ENCODE measurements at regions not wholly inside any gene's neighbourhood (a gene's known extent, or its start where the extent isn't known, plus 50 kb on each side); places are given as distances from the start of the nearest gene placed in this dataset.

GRCh38 chr18:6595666-6596065 is 133.8 kb upstream of the ARHGAP28 start:
- no peaks in the 10 kb centered on the region for H3K9me3 Mint-ChIP-seq (ENCODE audit: low read depth)
- H3K27me3 Mint-ChIP-seq (ENCODE audit: low read depth), result no peaks in the 10 kb centered on the region
- no peak for TF ChIP-seq CTCF (IDR thresholded peaks at IDR 0.05)
- no peak overlapping the region for H3K27ac Mint-ChIP-seq (ENCODE audit: unreplicated experiment)
- DNase-seq (ENCODE audit: low spot score), result no peak
- no peak overlapping the region for H3K4me3 Mint-ChIP-seq (ENCODE audit: unreplicated experiment)
- no peaks in the 10 kb centered on the region for H3K36me3 Mint-ChIP-seq (ENCODE audit: low read depth)
- peaks cover 42% of the 10 kb centered on the region for H3K4me1 Mint-ChIP-seq (ENCODE audit: low read depth)

- Mint-ChIP-seq H3K9me3 (ENCODE audit: low read depth) (no peaks in the 10 kb centered on the region), H3K27ac (ENCODE audit: unreplicated experiment) (no peak overlapping the region), H3K27me3 (ENCODE audit: low read depth) (no peaks in the 10 kb centered on the region), H3K4me3 (ENCODE audit: unreplicated experiment) (no peak overlapping the region), H3K4me1 (ENCODE audit: low read depth) (peaks cover 25% of the 10 kb centered on the region), H3K36me3 (ENCODE audit: low read depth) (no peaks in the 10 kb centered on the region)
- DNase-seq (ENCODE audit: low spot score), result no peak
- no peak for TF ChIP-seq CTCF (IDR thresholded peaks at IDR 0.05)
These were observed 130.9 kb upstream of the ARHGAP28 start for GRCh38 chr18:6598657-6599056.

GRCh38 chr18:6600667-6601167 is 128.8 kb upstream of the ARHGAP28 start:
- no peak overlapping the region for H3K27ac Mint-ChIP-seq (ENCODE audit: unreplicated experiment)
- H3K4me3 Mint-ChIP-seq (ENCODE audit: unreplicated experiment), result no peak overlapping the region
- peaks cover 18% of the 10 kb centered on the region for H3K4me1 Mint-ChIP-seq (ENCODE audit: low read depth)

GRCh38 chr18:6601241-6601640 is 128.3 kb upstream of the ARHGAP28 start:
- H3K27ac Mint-ChIP-seq (ENCODE audit: unreplicated experiment), result no peak overlapping the region
- peaks cover 18% of the 10 kb centered on the region for H3K4me1 Mint-ChIP-seq (ENCODE audit: low read depth)
- no peaks in the 10 kb centered on the region for H3K9me3 Mint-ChIP-seq (ENCODE audit: low read depth)
- no peak for TF ChIP-seq CTCF (IDR thresholded peaks at IDR 0.05)
- H3K27me3 Mint-ChIP-seq (ENCODE audit: low read depth), result no peaks in the 10 kb centered on the region
- H3K36me3 Mint-ChIP-seq (ENCODE audit: low read depth), result no peaks in the 10 kb centered on the region
- DNase-seq (ENCODE audit: low spot score), result no peak
- H3K4me3 Mint-ChIP-seq (ENCODE audit: unreplicated experiment), result no peak overlapping the region

More at GRCh38 chr18:6600667-6601167, 128.8 kb upstream of the ARHGAP28 start:
- no peak for DNase-seq (ENCODE audit: low spot score)
- H3K27me3 Mint-ChIP-seq (ENCODE audit: low read depth), result no peaks in the 10 kb centered on the region
- H3K9me3 Mint-ChIP-seq (ENCODE audit: low read depth), result no peaks in the 10 kb centered on the region
- H3K36me3 Mint-ChIP-seq (ENCODE audit: low read depth), result no peaks in the 10 kb centered on the region
- TF ChIP-seq CTCF (IDR thresholded peaks at IDR 0.05), result no peak

GRCh38 chr18:6602365-6602764 is 127.2 kb upstream of the ARHGAP28 start:
- Mint-ChIP-seq H3K27ac (ENCODE audit: unreplicated experiment) (no peak overlapping the region), H3K36me3 (ENCODE audit: low read depth) (no peaks in the 10 kb centered on the region), H3K27me3 (ENCODE audit: low read depth) (no peaks in the 10 kb centered on the region), H3K4me3 (ENCODE audit: unreplicated experiment) (no peak overlapping the region), H3K4me1 (ENCODE audit: low read depth) (peaks cover 28% of the 10 kb centered on the region), H3K9me3 (ENCODE audit: low read depth) (no peaks in the 10 kb centered on the region)
- no peak for TF ChIP-seq CTCF (IDR thresholded peaks at IDR 0.05)
- DNase-seq (ENCODE audit: low spot score), result no peak

All from chondrocyte (in vitro differentiated cells).